ENCODE measurements at regions not wholly inside any gene's neighbourhood (a gene's known extent, or its start where the extent isn't known, plus 50 kb on each side); places are given as distances from the start of the nearest gene placed in this dataset.
A peak's percentile ranks its signal among the peaks of the same experiment; 100 is the strongest.

GRCh38 chr4:10879411-10880110 lies 195.0 kb upstream of the CLNK start:
- no peak for DNase-seq

- no peak for DNase-seq
Measured at GRCh38 chr4:10878861-10879260, 194.3 kb upstream of the CLNK start.

- no peak for DNase-seq
Measured at GRCh38 chr4:10877076-10877475, 192.5 kb upstream of the CLNK start.

- no peak for DNase-seq
Measured at GRCh38 chr4:10875144-10875799, 190.7 kb upstream of the CLNK start.

- no peak for DNase-seq
Measured at GRCh38 chr4:10873809-10874208, 189.2 kb upstream of the CLNK start.

- DNase-seq, result no peak
Measured at GRCh38 chr4:10872833-10873517, 188.4 kb upstream of the CLNK start.

- no peak for DNase-seq
Measured at GRCh38 chr4:10866666-10867065, 182.1 kb upstream of the CLNK start.

GRCh38 chr4:10861036-10861435 lies 176.5 kb upstream of the CLNK start:
- DNase-seq, result no peak

GRCh38 chr4:10856271-10856782 lies 171.8 kb upstream of the CLNK start:
- no peak for DNase-seq

GRCh38 chr4:10853196-10853595 lies 168.6 kb upstream of the CLNK start:
- no peak for DNase-seq

GRCh38 chr4:10841697-10842096 lies 157.1 kb upstream of the CLNK start:
- no peak for DNase-seq

GRCh38 chr4:10837151-10837550 lies 152.6 kb upstream of the CLNK start:
- DNase-seq, result no peak

GRCh38 chr4:10832806-10833628 lies 148.4 kb upstream of the CLNK start:
- no peak for DNase-seq

GRCh38 chr4:10831727-10832408 lies 147.3 kb upstream of the CLNK start:
- no peak for DNase-seq

GRCh38 chr4:10828918-10829538 lies 144.5 kb upstream of the CLNK start:
- DNase-seq, result peak; percentile 30

GRCh38 chr4:10821826-10822225 lies 137.3 kb upstream of the CLNK start:
- no peak for DNase-seq

GRCh38 chr4:10816571-10816970 lies 132.0 kb upstream of the CLNK start:
- DNase-seq, result no peak

GRCh38 chr4:10811991-10812390 lies 127.4 kb upstream of the CLNK start:
- no peak for DNase-seq

GRCh38 chr4:10810411-10810810 lies 125.8 kb upstream of the CLNK start:
- no peak for DNase-seq

GRCh38 chr4:10809905-10810304 lies 125.3 kb upstream of the CLNK start:
- no peak for DNase-seq

- DNase-seq, result no peak
Measured at GRCh38 chr4:10808591-10808990, 124.0 kb upstream of the CLNK start.
